B cell (primary cell): ENCODE measurements at regions not wholly inside any gene's neighbourhood (a gene's known extent, or its start where the extent isn't known, plus 50 kb on each side); places are given as distances from the start of the nearest gene placed in this dataset.

Experiments
- ATAC-seq: fragments of 200-7000 bp; cut with Tn5 transposase; one replicate; pipeline ENCODE4 v1.10.0; 2021; ENCODE audit warnings: low read depth, mild to moderate bottlenecking, moderate number of reproducible peaks, moderate library complexity
- CTCF ChIA-PET: fragments of 350-600 bp; sonication (Branson Sonifier 250); formaldehyde crosslinking; loops from one replicate; lab custom pipeline; 2021; ENCODE audit warnings: antibody characterized with exemption, inconsistent platforms; lab: Charles Lee
- POLR2A ChIA-PET: fragments of 350-600 bp; sonication (Branson Sonifier 250); formaldehyde crosslinking; loops from one replicate; lab custom pipeline; 2021; ENCODE audit warnings: antibody characterized with exemption; lab: Charles Lee
- DNase-seq: peaks from one replicate; pipeline ENCODE4 v3.0.0; 2013
- H2AFZ ChIP-seq: 2 replicates; pipeline ENCODE4 v1.6.1; 2012; ENCODE audit warnings: mild to moderate bottlenecking, low read depth, low read length; ENCODE audit not compliant: insufficient read depth, poor library complexity, severe bottlenecking
- H3K27ac ChIP-seq, 2 donors: 1 replicate in 1 of 2; 2 replicates in 1 of 2; pipeline ENCODE4 v1.5.1; 2012 to 2013; ENCODE audit warnings: low read length in 2 of 2, mild to moderate bottlenecking in 2 of 2, moderate library complexity in 1 of 2
- H3K27me3 ChIP-seq, 4 experiments: fragments of 200-600 bp in 1 of 4; sonication (generic) in 1 of 4; replicated peaks in 1 of 4; 1 replicate in 2 of 4; 2 replicates in 2 of 4; pipeline versions ENCODE4 v1.6.1 to v1.7.0; 2013 to 2016; ENCODE audit warnings: low read length in 3 of 4, mild to moderate bottlenecking in 2 of 4, mixed read lengths in 1 of 4, moderate library complexity in 1 of 4; ENCODE audit not compliant: insufficient read depth in 4 of 4, control insufficient read depth in 3 of 4; ENCODE audit errors: control extremely low read depth in 1 of 4
- H3K36me3 ChIP-seq, 2 experiments: replicated peaks in 1 of 2; 1 replicate in 1 of 2; 2 replicates in 1 of 2; pipeline versions ENCODE4 v1.6.1 to v1.7.1; 2013; ENCODE audit warnings: low read length in 1 of 2; ENCODE audit not compliant: insufficient read depth in 2 of 2, control insufficient read depth in 1 of 2; ENCODE audit errors: control extremely low read depth in 1 of 2, extremely low read depth in 1 of 2
- H3K4me1 ChIP-seq, 2 donors: fragments of 200-600 bp in 1 of 2; sonication (generic) in 1 of 2; 1 replicate in 1 of 2; 2 replicates in 1 of 2; pipeline versions ENCODE4 v1.5.1 to v1.6.1; 2013 to 2017; ENCODE audit warnings: low read length in 2 of 2; ENCODE audit not compliant: control insufficient read depth in 2 of 2, insufficient read depth in 2 of 2
- H3K4me2 ChIP-seq: replicated peaks from 2 replicates; pipeline ENCODE3; 2012; ENCODE audit warnings: mild to moderate bottlenecking, low read depth, low read length; ENCODE audit not compliant: poor library complexity, severe bottlenecking
- H3K4me3 ChIP-seq, 5 experiments: fragments of 200-600 bp in 1 of 5; sonication (generic) in 1 of 5; 1 replicate in 3 of 5; 2 replicates in 2 of 5; pipeline versions ENCODE4 v1.5.1 to v1.7.0; 2011 to 2016; ENCODE audit warnings: low read length in 4 of 5, mild to moderate bottlenecking in 4 of 5, low read depth in 2 of 5, control low read depth in 1 of 5, moderate library complexity in 1 of 5; ENCODE audit not compliant: insufficient read depth in 1 of 5; ENCODE audit errors: control extremely low read depth in 1 of 5, extremely low read depth in 1 of 5
- H3K79me2 ChIP-seq: fragments of 200-600 bp; sonication (generic); one replicate; pipeline ENCODE4 v1.6.0; 2016; ENCODE audit warnings: low read length; ENCODE audit not compliant: control insufficient read depth, insufficient read depth
- H3K9ac ChIP-seq: fragments of 200-600 bp; sonication (generic); 2 replicates; pipeline ENCODE4 v1.6.1; 2017; ENCODE audit warnings: mild to moderate bottlenecking, low read length, moderate library complexity
- H3K9me3 ChIP-seq, 3 donors: one replicate each; pipeline versions ENCODE4 v1.6.1 to v1.7.1; 2013; ENCODE audit warnings: low read length in 2 of 3; ENCODE audit not compliant: control insufficient read depth in 2 of 3, insufficient read depth in 1 of 3; ENCODE audit errors: control extremely low read depth in 1 of 3
- H4K20me1 ChIP-seq: 2 replicates; pipeline ENCODE4 v1.6.0; 2012; ENCODE audit warnings: mild to moderate bottlenecking, low read length; ENCODE audit not compliant: insufficient read depth, control insufficient read depth, poor library complexity, severe bottlenecking
- H3K27ac Mint-ChIP-seq: one replicate; pipeline ENCODE4 v1.8.0; 2021; ENCODE audit warnings: mixed read lengths
- H3K27me3 Mint-ChIP-seq: one replicate; pipeline ENCODE4 v1.8.0; 2021; ENCODE audit warnings: mixed read lengths
- H3K4me1 Mint-ChIP-seq: one replicate; pipeline ENCODE4 v1.8.0; 2021; ENCODE audit warnings: mixed read lengths
- H3K4me3 Mint-ChIP-seq: one replicate; pipeline ENCODE4 v1.8.0; 2021; ENCODE audit warnings: mixed read lengths
- H3K9me3 Mint-ChIP-seq: one replicate; pipeline ENCODE4 v1.8.0; 2022; ENCODE audit warnings: mixed read lengths; ENCODE audit not compliant: insufficient read depth
- EZH2 ChIP-seq: IDR thresholded peaks from 2 replicates; pipeline ENCODE4 v1.6.1; 2012; ENCODE audit warnings: borderline replicate concordance, low read depth, mild to moderate bottlenecking, moderate library complexity, low read length; ENCODE audit not compliant: insufficient read depth, poor library complexity, severe bottlenecking
- WGBS: methylation state at CpG from one replicate; pipeline ENCODE4 v1.1.5; 2013; ENCODE audit warnings: missing lambda C conversion rate; ENCODE audit not compliant: insufficient coverage; 5-methylcytosine and 5-hydroxymethylcytosine counted together
- intact Hi-C: fragments of 100-400 bp; cut with micrococcal nuclease; formaldehyde crosslinking; loops from one replicate; pipeline ENCODE4 v1.10.0; 2022
- TF ChIP-seq, protein P1 (sequence below): fragments of 200-600 bp; IDR thresholded peaks from one replicate; pipeline ENCODE4 v1.8.0; 2022; ENCODE audit warnings: antibody characterized with exemption, mild to moderate bottlenecking

- CTCF ChIA-PET, result interaction anchor here (1.2 kb wide), 1 partner anchor 89 kb away, joined by 3 read pairs; no protein-coding TSS in a partner anchor
- H2AFZ ChIP-seq, result no peak overlapping the region
- no peaks in the 10 kb centered on the region for H3K27me3 ChIP-seq
- no peak overlapping the region for H3K4me2 ChIP-seq
- H3K4me3 ChIP-seq, result no peak overlapping the region
- POLR2A ChIA-PET, result no interaction called here
- Mint-ChIP-seq H3K27me3 (no peaks in the 10 kb centered on the region), H3K4me3 (no peak overlapping the region), H3K9me3 (no peaks in the 10 kb centered on the region), H3K4me1 (peaks cover 18% of the 10 kb centered on the region), H3K27ac (no peak overlapping the region)
- no CpG with 5 or more reads among the region's 1 CpG for WGBS
- ATAC-seq (no peak), DNase-seq (no peak)
- no peaks in the 10 kb centered on the region for H3K36me3 ChIP-seq
- peaks cover 8 to 16% of the 10 kb centered on the region in 2 donors for H3K4me1 ChIP-seq
- no peak overlapping the region for H3K9ac ChIP-seq
- TF ChIP-seq, protein P1, sequence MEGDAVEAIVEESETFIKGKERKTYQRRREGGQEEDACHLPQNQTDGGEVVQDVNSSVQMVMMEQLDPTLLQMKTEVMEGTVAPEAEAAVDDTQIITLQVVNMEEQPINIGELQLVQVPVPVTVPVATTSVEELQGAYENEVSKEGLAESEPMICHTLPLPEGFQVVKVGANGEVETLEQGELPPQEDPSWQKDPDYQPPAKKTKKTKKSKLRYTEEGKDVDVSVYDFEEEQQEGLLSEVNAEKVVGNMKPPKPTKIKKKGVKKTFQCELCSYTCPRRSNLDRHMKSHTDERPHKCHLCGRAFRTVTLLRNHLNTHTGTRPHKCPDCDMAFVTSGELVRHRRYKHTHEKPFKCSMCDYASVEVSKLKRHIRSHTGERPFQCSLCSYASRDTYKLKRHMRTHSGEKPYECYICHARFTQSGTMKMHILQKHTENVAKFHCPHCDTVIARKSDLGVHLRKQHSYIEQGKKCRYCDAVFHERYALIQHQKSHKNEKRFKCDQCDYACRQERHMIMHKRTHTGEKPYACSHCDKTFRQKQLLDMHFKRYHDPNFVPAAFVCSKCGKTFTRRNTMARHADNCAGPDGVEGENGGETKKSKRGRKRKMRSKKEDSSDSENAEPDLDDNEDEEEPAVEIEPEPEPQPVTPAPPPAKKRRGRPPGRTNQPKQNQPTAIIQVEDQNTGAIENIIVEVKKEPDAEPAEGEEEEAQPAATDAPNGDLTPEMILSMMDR, result no peak
- TF ChIP-seq EZH2, result no peak
- no peaks in the 10 kb centered on the region for H3K79me2 ChIP-seq
- no peak overlapping the region for H3K27ac ChIP-seq
- no peaks in the 10 kb centered on the region for H3K9me3 ChIP-seq
- intact Hi-C loops, result no loop called here
- no peaks in the 10 kb centered on the region for H4K20me1 ChIP-seq
Observed at GRCh38 chr5:158464383-158464782, 605.4 kb upstream of the CLINT1 start.

GRCh38 chr5:158463938-158464337 lies 605.0 kb upstream of the CLINT1 start:
- H3K4me1 ChIP-seq, result peaks cover 8 to 16% of the 10 kb centered on the region in 2 donors
- H3K9ac ChIP-seq, result no peak overlapping the region
- H3K9me3 Mint-ChIP-seq, result no peaks in the 10 kb centered on the region
- intact Hi-C loops, result no loop called here
- CTCF ChIA-PET, result no interaction called here
- H3K27me3 ChIP-seq, result no peaks in the 10 kb centered on the region
- 78% methylated on average over 1 of the region's 4 CpGs for WGBS
- H4K20me1 ChIP-seq, result no peaks in the 10 kb centered on the region
- peaks cover 18% of the 10 kb centered on the region for H3K4me1 Mint-ChIP-seq
- no peaks in the 10 kb centered on the region for H3K27me3 Mint-ChIP-seq
- H3K79me2 ChIP-seq, result no peaks in the 10 kb centered on the region
- TF ChIP-seq EZH2, result no peak
- TF ChIP-seq, protein P1, result no peak
- no peak overlapping the region for H3K27ac Mint-ChIP-seq
- H3K4me2 ChIP-seq, result no peak overlapping the region
- H2AFZ ChIP-seq, result no peak overlapping the region
- H3K4me3 ChIP-seq, result no peak overlapping the region
- ATAC-seq (no peak), DNase-seq (no peak)
- H3K36me3 ChIP-seq, result no peaks in the 10 kb centered on the region
- H3K4me3 Mint-ChIP-seq, result no peak overlapping the region
- no peaks in the 10 kb centered on the region for H3K9me3 ChIP-seq
- POLR2A ChIA-PET, result no interaction called here
- no peak overlapping the region for H3K27ac ChIP-seq
